ENCODE measurements at regions not wholly inside any gene's neighbourhood (a gene's known extent, or its start where the extent isn't known, plus 50 kb on each side); places are given as distances from the start of the nearest gene placed in this dataset.

DNA sequence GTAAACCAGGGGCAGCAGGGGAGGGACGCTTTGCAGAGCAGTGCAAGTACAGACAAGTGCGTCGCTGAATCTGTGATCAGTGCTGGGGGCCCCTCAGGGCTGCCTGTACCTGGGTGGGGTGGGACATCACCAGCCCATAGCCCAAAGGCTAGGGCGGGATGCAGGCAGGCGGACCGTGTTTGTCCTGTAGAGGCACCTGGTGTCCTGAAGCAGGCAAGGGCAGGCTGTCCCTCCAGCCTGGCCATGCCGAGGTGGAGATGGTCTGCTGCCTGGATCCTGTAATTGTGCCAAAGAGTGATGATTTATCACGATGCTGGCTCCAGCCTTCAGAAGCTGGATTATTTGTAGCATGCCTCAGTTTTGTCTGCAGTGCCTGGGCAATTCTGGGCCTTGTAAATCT lies 137.9 kb upstream of the GSE1 start:
- Histone ChIP-seq H3K4me3 (ENCODE audit: low read depth in 2 of 2, low read length in 2 of 2) (no peak overlapping the region), H3K36me3 (ENCODE audit: control insufficient read depth, insufficient read depth, low read length) (no peaks in the 10 kb centered on the region), H3K4me1 (ENCODE audit: control insufficient read depth, insufficient read depth, low read length) (peaks cover 6% of the 10 kb centered on the region), H3K27ac (ENCODE audit: low read length) (no peak overlapping the region), H3K9me3 (ENCODE audit: control insufficient read depth, insufficient read depth, low read depth, low read length) (no peaks in the 10 kb centered on the region), H3K27me3 (ENCODE audit: control insufficient read depth, insufficient read depth, low read length) (no peaks in the 10 kb centered on the region)
- TF ChIP-seq SIN3A (IDR thresholded peaks at IDR 0.05; ENCODE audit: borderline replicate concordance, insufficient read depth, low read depth, low read length) (no peak), TCF7L2 (IDR thresholded peaks at IDR 0.05; ENCODE audit: low read depth, low read length) (no peak), POLR2AphosphoS5 (IDR thresholded peaks at IDR 0.05; ENCODE audit: low read depth, low read length) (no peak)
- TF ChIP-seq, protein P1, sequence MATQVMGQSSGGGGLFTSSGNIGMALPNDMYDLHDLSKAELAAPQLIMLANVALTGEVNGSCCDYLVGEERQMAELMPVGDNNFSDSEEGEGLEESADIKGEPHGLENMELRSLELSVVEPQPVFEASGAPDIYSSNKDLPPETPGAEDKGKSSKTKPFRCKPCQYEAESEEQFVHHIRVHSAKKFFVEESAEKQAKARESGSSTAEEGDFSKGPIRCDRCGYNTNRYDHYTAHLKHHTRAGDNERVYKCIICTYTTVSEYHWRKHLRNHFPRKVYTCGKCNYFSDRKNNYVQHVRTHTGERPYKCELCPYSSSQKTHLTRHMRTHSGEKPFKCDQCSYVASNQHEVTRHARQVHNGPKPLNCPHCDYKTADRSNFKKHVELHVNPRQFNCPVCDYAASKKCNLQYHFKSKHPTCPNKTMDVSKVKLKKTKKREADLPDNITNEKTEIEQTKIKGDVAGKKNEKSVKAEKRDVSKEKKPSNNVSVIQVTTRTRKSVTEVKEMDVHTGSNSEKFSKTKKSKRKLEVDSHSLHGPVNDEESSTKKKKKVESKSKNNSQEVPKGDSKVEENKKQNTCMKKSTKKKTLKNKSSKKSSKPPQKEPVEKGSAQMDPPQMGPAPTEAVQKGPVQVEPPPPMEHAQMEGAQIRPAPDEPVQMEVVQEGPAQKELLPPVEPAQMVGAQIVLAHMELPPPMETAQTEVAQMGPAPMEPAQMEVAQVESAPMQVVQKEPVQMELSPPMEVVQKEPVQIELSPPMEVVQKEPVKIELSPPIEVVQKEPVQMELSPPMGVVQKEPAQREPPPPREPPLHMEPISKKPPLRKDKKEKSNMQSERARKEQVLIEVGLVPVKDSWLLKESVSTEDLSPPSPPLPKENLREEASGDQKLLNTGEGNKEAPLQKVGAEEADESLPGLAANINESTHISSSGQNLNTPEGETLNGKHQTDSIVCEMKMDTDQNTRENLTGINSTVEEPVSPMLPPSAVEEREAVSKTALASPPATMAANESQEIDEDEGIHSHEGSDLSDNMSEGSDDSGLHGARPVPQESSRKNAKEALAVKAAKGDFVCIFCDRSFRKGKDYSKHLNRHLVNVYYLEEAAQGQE (IDR thresholded peaks at IDR 0.05; ENCODE audit: insufficient read depth in 1 of 2, low read depth in 2 of 2, low read length in 1 of 2) = no peak
- TF ChIP-seq, protein P2, sequence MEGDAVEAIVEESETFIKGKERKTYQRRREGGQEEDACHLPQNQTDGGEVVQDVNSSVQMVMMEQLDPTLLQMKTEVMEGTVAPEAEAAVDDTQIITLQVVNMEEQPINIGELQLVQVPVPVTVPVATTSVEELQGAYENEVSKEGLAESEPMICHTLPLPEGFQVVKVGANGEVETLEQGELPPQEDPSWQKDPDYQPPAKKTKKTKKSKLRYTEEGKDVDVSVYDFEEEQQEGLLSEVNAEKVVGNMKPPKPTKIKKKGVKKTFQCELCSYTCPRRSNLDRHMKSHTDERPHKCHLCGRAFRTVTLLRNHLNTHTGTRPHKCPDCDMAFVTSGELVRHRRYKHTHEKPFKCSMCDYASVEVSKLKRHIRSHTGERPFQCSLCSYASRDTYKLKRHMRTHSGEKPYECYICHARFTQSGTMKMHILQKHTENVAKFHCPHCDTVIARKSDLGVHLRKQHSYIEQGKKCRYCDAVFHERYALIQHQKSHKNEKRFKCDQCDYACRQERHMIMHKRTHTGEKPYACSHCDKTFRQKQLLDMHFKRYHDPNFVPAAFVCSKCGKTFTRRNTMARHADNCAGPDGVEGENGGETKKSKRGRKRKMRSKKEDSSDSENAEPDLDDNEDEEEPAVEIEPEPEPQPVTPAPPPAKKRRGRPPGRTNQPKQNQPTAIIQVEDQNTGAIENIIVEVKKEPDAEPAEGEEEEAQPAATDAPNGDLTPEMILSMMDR (IDR thresholded peaks at IDR 0.05) = no peak
- BruUV-seq (replicated peaks) = no TSS peak
- no peak for DNase-seq (ENCODE audit: low read depth, low spot score)
- POLR2A ChIA-PET = interaction anchor here (0.7 kb wide), 1 partner anchor 141 kb away, joined by 4 read pairs; no protein-coding TSS in a partner anchor
- in situ Hi-C loops (cut with HindIII; ENCODE audit: low pct_unique_long_range_greater_than_20kb, low sequenced_read_pairs) (no loop called here), intact Hi-C loops (cut with micrococcal nuclease; ENCODE audit: unreplicated experiment) (no loop called here)
- ATAC-seq = no peak
- CTCF ChIA-PET = no interaction called here

DNA sequence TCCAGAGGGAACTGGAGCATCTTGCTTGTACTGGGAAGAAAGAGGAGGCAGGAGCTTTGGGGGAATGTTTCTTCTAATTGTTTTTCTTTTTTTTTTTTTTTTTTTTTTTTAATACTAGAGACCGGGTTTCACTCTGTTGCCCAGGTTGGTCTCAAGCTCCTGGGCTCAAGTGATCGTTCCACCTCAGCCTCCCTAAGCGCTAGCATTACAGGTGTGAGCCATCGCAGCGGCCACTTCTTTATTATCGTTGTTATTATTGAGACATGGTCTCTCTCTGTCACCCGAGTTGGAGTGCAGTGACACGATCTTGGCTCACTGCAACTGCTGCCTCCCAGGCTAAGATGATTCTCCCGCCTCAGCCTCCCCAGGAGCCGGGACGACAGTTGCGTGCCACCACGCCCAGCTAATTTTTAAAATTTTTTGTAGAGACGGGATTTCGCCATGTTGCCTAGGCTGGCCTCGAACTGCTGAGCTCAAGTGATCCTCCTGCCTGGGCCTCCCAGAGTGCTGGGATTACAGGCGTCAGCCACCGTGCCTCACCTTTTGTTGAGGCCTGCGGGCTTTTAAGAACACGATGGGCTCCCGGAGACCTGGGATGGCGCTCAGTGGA lies 137.3 kb upstream of the GSE1 start:
- POLR2A ChIA-PET = no interaction called here

More for the DNA sequence above, 137.3 kb upstream of the GSE1 start:
- intact Hi-C loops (cut with micrococcal nuclease; ENCODE audit: unreplicated experiment) = no loop called here
- no TSS peak for BruUV-seq (replicated peaks)
- ATAC-seq (no peak), DNase-seq (ENCODE audit: low read depth, low spot score) (no peak)
- in situ Hi-C loops (cut with HindIII; ENCODE audit: low pct_unique_long_range_greater_than_20kb, low sequenced_read_pairs) = no loop called here
- Histone ChIP-seq H3K27me3 (ENCODE audit: control insufficient read depth, insufficient read depth, low read length) (no peaks in the 10 kb centered on the region), H3K27ac (ENCODE audit: low read length) (no peak overlapping the region), H3K4me3 (ENCODE audit: low read depth in 2 of 2, low read length in 2 of 2) (no peak overlapping the region), H3K9me3 (ENCODE audit: control insufficient read depth, insufficient read depth, low read depth, low read length) (no peaks in the 10 kb centered on the region), H3K36me3 (ENCODE audit: control insufficient read depth, insufficient read depth, low read length) (no peaks in the 10 kb centered on the region), H3K4me1 (ENCODE audit: control insufficient read depth, insufficient read depth, low read length) (peaks cover 6% of the 10 kb centered on the region)
- CTCF ChIA-PET = no interaction called here
- TF ChIP-seq TCF7L2 (IDR thresholded peaks at IDR 0.05; ENCODE audit: low read depth, low read length) = no peak
- TF ChIP-seq SIN3A (IDR thresholded peaks at IDR 0.05; ENCODE audit: borderline replicate concordance, insufficient read depth, low read depth, low read length) = no peak
- TF ChIP-seq, protein P1 (IDR thresholded peaks at IDR 0.05; ENCODE audit: insufficient read depth in 1 of 2, low read depth in 2 of 2, low read length in 1 of 2) = no peak
